Right lobe of liver (tissue), 6 donors: ENCODE measurements at regions not wholly inside any gene's neighbourhood (a gene's known extent, or its start where the extent isn't known, plus 50 kb on each side); places are given as distances from the start of the nearest gene placed in this dataset.

Source experiments
- ATAC-seq, 4 donors: fragments of 200-7000 bp; cut with Tn5 transposase; one replicate each; pipeline ENCODE4 v1.9.1; 2020; ENCODE audit warnings: mild to moderate bottlenecking in 4 of 4, moderate library complexity in 4 of 4
- DNase-seq, 3 donors: peaks; one replicate each; pipeline ENCODE4 v3.0.0-alpha.2; 2020
- H3K27ac ChIP-seq, 3 donors: fragments of 200-600 bp; one replicate each; pipeline ENCODE4 v1.8.0; 2022
- H3K27me3 ChIP-seq, 2 donors: fragments of 200-600 bp; one replicate each; pipeline ENCODE4 v1.8.0; 2022
- H3K36me3 ChIP-seq, 4 donors: fragments of 200-600 bp; sonication (generic) in 1 of 4; one replicate each; pipeline versions ENCODE4 v1.5.1 to v1.8.0; 2017 to 2022; ENCODE audit warnings: control low read depth in 1 of 4
- H3K4me1 ChIP-seq, 4 donors: fragments of 200-600 bp; sonication (generic) in 1 of 4; one replicate each; pipeline versions ENCODE4 v1.5.1 to v1.8.0; 2017 to 2022; ENCODE audit warnings: control low read depth in 1 of 4
- H3K4me3 ChIP-seq, 3 donors: fragments of 200-600 bp; one replicate each; pipeline ENCODE4 v1.8.0; 2022
- H3K9me3 ChIP-seq, 4 donors: fragments of 200-600 bp; sonication (generic) in 1 of 4; one replicate each; pipeline versions ENCODE4 v1.5.1 to v1.8.0; 2017 to 2022; ENCODE audit warnings: control low read depth in 1 of 4
- CTCF ChIP-seq, 4 donors: fragments of 200-600 bp in 3 of 4; fragments of 450-650 bp in 1 of 4; IDR thresholded peaks; one replicate each; pipeline versions ENCODE4 v1.5.1 to v1.8.0; 2016 to 2022; ENCODE audit warnings: antibody characterized with exemption in 4 of 4, mild to moderate bottlenecking in 2 of 4
- POLR2A ChIP-seq: fragments of 450-650 bp; IDR thresholded peaks from one replicate; pipeline ENCODE4 v1.6.1; 2017; ENCODE audit warnings: antibody characterized with exemption, mild to moderate bottlenecking
- WGBS: methylation state at CpG from one replicate; pipeline ENCODE4 v1.1.6; 2018; ENCODE audit warnings: low coverage, low lambda C conversion rate; ENCODE audit not compliant: insufficient coverage; ENCODE audit errors: missing lambda C conversion rate; 5-methylcytosine and 5-hydroxymethylcytosine counted together
- intact Hi-C, 2 donors: fragments of 100-400 bp; cut with DNase I; formaldehyde crosslinking; loops; one replicate each; pipeline versions ENCODE4 v1.11.2 to v1.14.1; 2022
- donor health status: DM: no; HTN: yes; CAD: no.
- donor health status: DM: no; HTN: no; CAD: no.
- donor health status: DM: no; HTN: no; CAD: no.
- donor health status: DM: no; HTN: yes; CAD: no.
- donor health status: DM: no; HTN: yes; CAD: no.

- no peaks in the 10 kb centered on the region for H3K36me3 ChIP-seq
- intact Hi-C loops: no loop called here
- WGBS: 36% methylated on average over 6 of the region's 6 CpGs
- DNase-seq (no peak), ATAC-seq (no peak)
- no peaks in the 10 kb centered on the region for H3K9me3 ChIP-seq
- H3K27me3 ChIP-seq: no peaks in the 10 kb centered on the region
- TF ChIP-seq POLR2A: no peak
- peak in 1 of 4 donors; percentile 7 for TF ChIP-seq CTCF (IDR thresholded peaks at IDR 0.05)
- H3K27ac ChIP-seq: no peak overlapping the region
- no peak overlapping the region for H3K4me3 ChIP-seq
- H3K4me1 ChIP-seq: no peaks in the 10 kb centered on the region
Observed at GRCh38 chrX:5458300-5458842, 770.3 kb downstream of the NLGN4X start.

GRCh38 chrX:5449323-5449722 lies 779.3 kb downstream of the NLGN4X start:
- no peaks in the 10 kb centered on the region for H3K36me3 ChIP-seq
- intact Hi-C loops: no loop called here
- no peaks in the 10 kb centered on the region for H3K27me3 ChIP-seq
- WGBS: 80% methylated on average over 1 of the region's 1 CpG
- H3K4me3 ChIP-seq: no peak overlapping the region
- H3K9me3 ChIP-seq: no peaks in the 10 kb centered on the region
- TF ChIP-seq CTCF (IDR thresholded peaks at IDR 0.05): no peak
- TF ChIP-seq POLR2A: no peak
- H3K4me1 ChIP-seq: no peaks in the 10 kb centered on the region
- ATAC-seq (no peak), DNase-seq (no peak)
- H3K27ac ChIP-seq: no peak overlapping the region

GRCh38 chrX:5431823-5432222 lies 796.8 kb downstream of the NLGN4X start:
- intact Hi-C loops: no loop called here
- TF ChIP-seq POLR2A (no peak), CTCF (IDR thresholded peaks at IDR 0.05) (no peak)

GRCh38 chrX:5425119-5425518 lies 803.5 kb downstream of the NLGN4X start:
- H3K27me3 ChIP-seq: no peaks in the 10 kb centered on the region
- no peaks in the 10 kb centered on the region for H3K36me3 ChIP-seq
- TF ChIP-seq POLR2A (no peak), CTCF (IDR thresholded peaks at IDR 0.05) (no peak)
- H3K9me3 ChIP-seq: no peaks in the 10 kb centered on the region
- no peaks in the 10 kb centered on the region for H3K4me1 ChIP-seq
- intact Hi-C loops: no loop called here
- no peak for DNase-seq
- no peak for ATAC-seq
- H3K27ac ChIP-seq: no peak overlapping the region
- no peak overlapping the region for H3K4me3 ChIP-seq

More at GRCh38 chrX:5431823-5432222, 796.8 kb downstream of the NLGN4X start:
- no peak overlapping the region for H3K4me3 ChIP-seq
- no peak overlapping the region for H3K27ac ChIP-seq
- H3K36me3 ChIP-seq: no peaks in the 10 kb centered on the region
- no peaks in the 10 kb centered on the region for H3K4me1 ChIP-seq
- no peak for DNase-seq
- no peak for ATAC-seq
- H3K27me3 ChIP-seq: no peaks in the 10 kb centered on the region
- H3K9me3 ChIP-seq: no peaks in the 10 kb centered on the region

GRCh38 chrX:5417381-5417780 lies 811.3 kb downstream of the NLGN4X start:
- Histone ChIP-seq H3K9me3 (no peaks in the 10 kb centered on the region), H3K36me3 (no peaks in the 10 kb centered on the region), H3K27me3 (no peaks in the 10 kb centered on the region), H3K27ac (no peak overlapping the region), H3K4me3 (no peak overlapping the region), H3K4me1 (no peaks in the 10 kb centered on the region)
- 4% methylated on average over 1 of the region's 1 CpG for WGBS
- TF ChIP-seq CTCF (IDR thresholded peaks at IDR 0.05) (no peak), POLR2A (no peak)
- ATAC-seq: no peak
- intact Hi-C loops: no loop called here
- no peak for DNase-seq
